NK-92 (cell line): ENCODE measurements at regions not wholly inside any gene's neighbourhood (a gene's known extent, or its start where the extent isn't known, plus 50 kb on each side); places are given as distances from the start of the nearest gene placed in this dataset.

Source experiments
- DNase-seq: peaks from one replicate; lab custom pipeline; 2025; ENCODE audit not compliant: unreplicated experiment; lab: John Stamatoyannopoulos, UW

GRCh38 chr3:72698154-72698917, 149.9 kb downstream of the SHQ1 start:
- no peak for DNase-seq

GRCh38 chr3:72697717-72698116, 150.5 kb downstream of the SHQ1 start:
- DNase-seq = no peak

GRCh38 chr3:72696815-72697214, 151.4 kb downstream of the SHQ1 start:
- DNase-seq = no peak

GRCh38 chr3:72694398-72694797, 153.8 kb downstream of the SHQ1 start:
- DNase-seq = no peak

- no peak for DNase-seq
These were observed 155.3 kb downstream of the SHQ1 start for GRCh38 chr3:72692990-72693389.

- no peak for DNase-seq
These were observed 157.6 kb downstream of the SHQ1 start for GRCh38 chr3:72690629-72691028.

- no peak for DNase-seq
These were observed 165.3 kb downstream of the SHQ1 start for GRCh38 chr3:72682936-72683452.

- DNase-seq = no peak
These were observed 166.6 kb downstream of the SHQ1 start for GRCh38 chr3:72681598-72681997.

- no peak for DNase-seq
These were observed 167.5 kb downstream of the SHQ1 start for GRCh38 chr3:72680766-72681165.

- DNase-seq = no peak
These were observed 168.6 kb downstream of the SHQ1 start for GRCh38 chr3:72679540-72680198.

GRCh38 chr3:72678867-72679266, 169.4 kb downstream of the SHQ1 start:
- DNase-seq = no peak

- DNase-seq = no peak
These were observed 169.9 kb downstream of the SHQ1 start for GRCh38 chr3:72678380-72678779.

GRCh38 chr3:72675243-72675642, 173.0 kb downstream of the SHQ1 start:
- DNase-seq = no peak

- DNase-seq = no peak
These were observed 175.1 kb downstream of the SHQ1 start for GRCh38 chr3:72673011-72673771.

GRCh38 chr3:72669224-72669623, 179.0 kb downstream of the SHQ1 start:
- DNase-seq = no peak

GRCh38 chr3:72666447-72666755, 181.8 kb downstream of the SHQ1 start:
- DNase-seq = no peak

GRCh38 chr3:72665701-72666446, 182.4 kb downstream of the SHQ1 start:
- DNase-seq = no peak

- DNase-seq = no peak
These were observed 183.1 kb downstream of the SHQ1 start for GRCh38 chr3:72665103-72665502.

GRCh38 chr3:72664184-72664975, 183.9 kb downstream of the SHQ1 start:
- DNase-seq = no peak

GRCh38 chr3:72663429-72663828, 184.8 kb downstream of the SHQ1 start:
- no peak for DNase-seq

- DNase-seq = no peak
These were observed 187.2 kb downstream of the SHQ1 start for GRCh38 chr3:72661115-72661457.
